HCT116 (cell line): ENCODE measurements at regions not wholly inside any gene's neighbourhood (a gene's known extent, or its start where the extent isn't known, plus 50 kb on each side); places are given as distances from the start of the nearest gene placed in this dataset.

Experiments
- ATAC-seq: fragments of 200-7000 bp; cut with Tn5 transposase; 2 replicates; pipeline ENCODE4 v1.9.1; 2020; ENCODE audit warnings: mild to moderate bottlenecking, moderate library complexity
- BruUV-seq: library from RNA; stranded (reverse); fragments of 400-500 nt; replicated peaks from 2 replicates; lab custom pipeline; 2021; lab: Mats Ljungman, UMichigan
- CTCF ChIA-PET: fragments of 300-600 bp; sonication (Branson Sonifier 250); formaldehyde crosslinking; loops from one replicate; lab custom pipeline; 2021; ENCODE audit warnings: antibody characterized with exemption; lab: Charles Lee
- POLR2A ChIA-PET: fragments of 300-600, 350-600 bp; sonication (Branson Sonifier 250); formaldehyde crosslinking; loops from one replicate; lab custom pipeline; 2021; ENCODE audit warnings: antibody characterized with exemption; lab: Charles Lee
- RAD21 ChIA-PET, 2 experiments: fragments of 300-600 bp; sonication (Branson Sonifier 250); formaldehyde crosslinking; loops; one replicate each; lab custom pipeline; 2023; ENCODE audit warnings: low total read pairs in 2 of 2; ENCODE audit not compliant: uncharacterized antibody in 2 of 2, unreplicated experiment in 2 of 2, low non-redundant PET in 1 of 2; lab: Charles Lee
- DNase-seq: peaks from one replicate; pipeline ENCODE4 v3.0.0-alpha.2; 2010; ENCODE audit warnings: low read depth, low spot score
- H2AFZ ChIP-seq: fragments of 200-600 bp; shearing (Covaris generic), sonication (generic); 2 replicates; pipeline ENCODE4 v1.6.1; 2017; ENCODE audit warnings: low read depth, mixed run types, mixed read lengths, antibody characterized with exemption, low read length; ENCODE audit not compliant: poor library complexity, severe bottlenecking
- H3K27ac ChIP-seq: 2 replicates; pipeline ENCODE4 v1.5.1; 2012; ENCODE audit warnings: low read depth, low read length
- H3K27me3 ChIP-seq: fragments of 200-600 bp; sonication (generic); 2 replicates; pipeline ENCODE4 v1.6.1; 2016; ENCODE audit warnings: mixed run types, low read length, mixed read lengths; ENCODE audit not compliant: insufficient read depth
- H3K36me3 ChIP-seq, 2 experiments: fragments of 200-500 bp in 1 of 2; fragments of 200-600 bp in 1 of 2; sonication (Bioruptor generic) in 1 of 2; sonication (generic) in 1 of 2; 2 replicates each; pipeline versions ENCODE4 v1.5.1 to v1.6.1; 2014 to 2016; ENCODE audit warnings: low read length in 2 of 2, inconsistent platforms in 1 of 2, mixed read lengths in 1 of 2, mixed run types in 1 of 2; ENCODE audit not compliant: insufficient read depth in 2 of 2, control insufficient read depth in 1 of 2
- H3K4me1 ChIP-seq, 2 experiments: fragments of 200-600 bp in 1 of 2; sonication (generic) in 1 of 2; 2 replicates each; pipeline versions ENCODE4 v1.5.1 to v1.6.1; 2012 to 2017; ENCODE audit warnings: low read length in 2 of 2, inconsistent platforms in 1 of 2, mild to moderate bottlenecking in 1 of 2, mixed read lengths in 1 of 2, mixed run types in 1 of 2, moderate library complexity in 1 of 2; ENCODE audit not compliant: insufficient read depth in 2 of 2, control insufficient read depth in 1 of 2
- H3K4me2 ChIP-seq: fragments of 200-600 bp; sonication (generic); 2 replicates; pipeline ENCODE4 v1.6.1; 2017; ENCODE audit warnings: mixed run types, low read length, mixed read lengths
- H3K4me3 ChIP-seq, 2 experiments: fragments of 200-600 bp in 1 of 2; sonication (generic) in 1 of 2; replicated peaks in 1 of 2; 2 replicates each; pipeline ENCODE4 v1.5.1; 2011 to 2016; ENCODE audit warnings: low read length in 2 of 2, control low read depth in 1 of 2, low read depth in 1 of 2, mild to moderate bottlenecking in 1 of 2, mixed read lengths in 1 of 2, mixed run types in 1 of 2
- H3K79me2 ChIP-seq: fragments of 200-600 bp; sonication (generic); 2 replicates; pipeline ENCODE4 v1.6.1; 2017; ENCODE audit warnings: mild to moderate bottlenecking, mixed run types, low read length, moderate library complexity, mixed read lengths; ENCODE audit not compliant: insufficient read depth
- H3K9ac ChIP-seq: fragments of 200-600 bp; sonication (generic); 2 replicates; pipeline ENCODE4 v1.6.1; 2016; ENCODE audit warnings: low read length, mixed read lengths
- H3K9me2 ChIP-seq: fragments of 200-600 bp; sonication (generic), shearing (Covaris generic); 2 replicates; pipeline ENCODE4 v1.6.1; 2017; ENCODE audit warnings: mixed run types, mild to moderate bottlenecking, moderate library complexity; ENCODE audit not compliant: insufficient read depth
- H3K9me3 ChIP-seq, 2 experiments: fragments of 200-500 bp in 1 of 2; fragments of 200-600 bp in 1 of 2; sonication (Bioruptor generic) in 1 of 2; sonication (generic) in 1 of 2; 2 replicates each; pipeline ENCODE4 v1.6.1; 2014 to 2017; ENCODE audit warnings: low read length in 2 of 2, mixed read lengths in 2 of 2, inconsistent platforms in 1 of 2, low read depth in 1 of 2, mild to moderate bottlenecking in 1 of 2, mixed run types in 1 of 2, moderate library complexity in 1 of 2; ENCODE audit not compliant: control insufficient read depth in 1 of 2, insufficient read depth in 1 of 2
- H4K20me1 ChIP-seq: fragments of 200-600 bp; sonication (generic), shearing (Covaris generic); 2 replicates; pipeline ENCODE4 v1.6.1; 2017; ENCODE audit warnings: mixed run types, mild to moderate bottlenecking, moderate library complexity; ENCODE audit not compliant: insufficient read depth
- CEBPB ChIP-seq: IDR thresholded peaks from 2 replicates; pipeline ENCODE4 v1.6.1; 2012; ENCODE audit warnings: low read depth
- ELF1 ChIP-seq: IDR thresholded peaks from 2 replicates; pipeline ENCODE4 v1.6.1; 2012; ENCODE audit warnings: low read depth, borderline replicate concordance
- EZH2 ChIP-seq: fragments of 200-600 bp; sonication (generic); IDR thresholded peaks from 2 replicates; pipeline ENCODE4 v1.6.1; 2017; ENCODE audit warnings: antibody characterized with exemption, mixed run types
- MAX ChIP-seq: IDR thresholded peaks from 2 replicates; pipeline ENCODE4 v1.6.1; 2012
- REST ChIP-seq: IDR thresholded peaks from 2 replicates; pipeline ENCODE4 v1.6.1; 2012; ENCODE audit warnings: low read depth
- SIN3A ChIP-seq: IDR thresholded peaks from 2 replicates; pipeline ENCODE4 v1.6.1; 2012; ENCODE audit warnings: low read depth
- SP1 ChIP-seq: IDR thresholded peaks from 2 replicates; pipeline ENCODE4 v1.6.1; 2012; ENCODE audit warnings: low read depth
- SRF ChIP-seq: IDR thresholded peaks from 2 replicates; pipeline ENCODE4 v1.6.1; 2012; ENCODE audit warnings: low read depth
- TCF7L2 ChIP-seq: IDR thresholded peaks from 2 replicates; pipeline ENCODE4 v1.7.0; 2011; ENCODE audit warnings: borderline replicate concordance, inconsistent platforms; ENCODE audit not compliant: insufficient read depth, insufficient read length; ENCODE audit errors: extremely low read depth
- ZBTB33 ChIP-seq: IDR thresholded peaks from 2 replicates; pipeline ENCODE4 v1.6.1; 2011; ENCODE audit warnings: mild to moderate bottlenecking, low read length, moderate library complexity; ENCODE audit not compliant: insufficient replicate concordance; ENCODE audit errors: extremely low read depth
- ZNF274 ChIP-seq: fragments of 200-500 bp; sonication (Bioruptor generic); IDR thresholded peaks from 2 replicates; pipeline ENCODE4 v1.6.1; 2014; ENCODE audit warnings: mild to moderate bottlenecking, low read depth, low read length, inconsistent platforms
- intact Hi-C: fragments of 100-400 bp; cut with micrococcal nuclease; formaldehyde crosslinking; loops from 2 replicates; pipeline ENCODE4 v1.10.0; 2022

GRCh38 chr10:5583525-5584175, 58.9 kb downstream of the CALML3 start:
- no peak for DNase-seq
- Histone ChIP-seq H3K9ac (no peak overlapping the region), H3K79me2 (no peaks in the 10 kb centered on the region), H3K27ac (no peak overlapping the region), H3K36me3 (no peaks in the 10 kb centered on the region), H3K9me2 (no peaks in the 10 kb centered on the region), H3K4me1 (peaks cover 7 to 35% of the 10 kb centered on the region in 2 experiments), H3K4me3 (no peak overlapping the region), H2AFZ (no peak overlapping the region), H4K20me1 (no peaks in the 10 kb centered on the region), H3K27me3 (no peaks in the 10 kb centered on the region), H3K4me2 (no peak overlapping the region), H3K9me3 (no peaks in the 10 kb centered on the region; a peak in 1 of 4 replicates)
- ChIA-PET POLR2A (interaction anchor here (1.5 kb wide), 1 partner anchor 37 kb away, joined by 3 read pairs; no protein-coding TSS in a partner anchor), RAD21 (no interaction called here), CTCF (no interaction called here)
- no peak for TF ChIP-seq REST
- BruUV-seq = no TSS peak
- intact Hi-C loops = no loop called here
- no peak for ATAC-seq

- Histone ChIP-seq H3K27me3 (no peaks in the 10 kb centered on the region), H3K27ac (no peak overlapping the region), H3K9me2 (no peaks in the 10 kb centered on the region), H3K79me2 (no peaks in the 10 kb centered on the region), H3K4me2 (peak overlapping the region; percentile 52), H3K9me3 (no peaks in the 10 kb centered on the region; a peak in 1 of 4 replicates), H3K36me3 (no peaks in the 10 kb centered on the region), H3K4me1 (peaks cover 7 to 48% of the 10 kb centered on the region in 2 experiments), H2AFZ (peak overlapping the region; percentile 38), H4K20me1 (no peaks in the 10 kb centered on the region), H3K9ac (peak overlapping the region; percentile 10; the same call in 1 of the 2 replicates), H3K4me3 (no peak overlapping the region)
- CTCF ChIA-PET = interaction anchor here (0.9 kb wide), 1 partner anchor 770 kb away, joined by 3 read pairs; no protein-coding TSS in a partner anchor
- peak; percentile 86 for DNase-seq
- intact Hi-C loops = loop anchor here (1.0 kb wide), 1 partner anchor 38 kb away; no protein-coding TSS in a partner anchor
- peak; percentile 80 for ATAC-seq
- no TSS peak for BruUV-seq
- RAD21 ChIA-PET = no interaction called here
- POLR2A ChIA-PET = no interaction called here
- TF ChIP-seq ELF1 (no peak), TCF7L2 (no peak), SIN3A (no peak), EZH2 (no peak), ZNF274 (no peak), SP1 (peak; percentile 94), ZBTB33 (peak; percentile 53), SRF (peak; percentile 82), CEBPB (peak; percentile 79; the same call in 1 of the 2 replicates), MAX (peak; percentile 62)
Observed at GRCh38 chr10:5584895-5585516, 60.2 kb downstream of the CALML3 start.
